GM18867 (cell line): ENCODE measurements at regions not wholly inside any gene's neighbourhood (a gene's known extent, or its start where the extent isn't known, plus 50 kb on each side); places are given as distances from the start of the nearest gene placed in this dataset.

Source experiments
- ATAC-seq: cut with Tn5 transposase; IDR thresholded peaks from one replicate; pipeline ENCODE4 v1.9.1; 2021; ENCODE audit warnings: mild to moderate bottlenecking, moderate library complexity; ENCODE audit not compliant: unreplicated experiment

- ATAC-seq, result no peak
Observed at GRCh38 chr20:39547546-39548408, 585.6 kb downstream of the DHX35 start.

GRCh38 chr20:39541136-39541803, 579.1 kb downstream of the DHX35 start:
- ATAC-seq, result no peak

- no peak for ATAC-seq
Observed at GRCh38 chr20:39538317-39538716, 576.2 kb downstream of the DHX35 start.

GRCh38 chr20:39535301-39535700, 573.2 kb downstream of the DHX35 start:
- no peak for ATAC-seq

DNA sequence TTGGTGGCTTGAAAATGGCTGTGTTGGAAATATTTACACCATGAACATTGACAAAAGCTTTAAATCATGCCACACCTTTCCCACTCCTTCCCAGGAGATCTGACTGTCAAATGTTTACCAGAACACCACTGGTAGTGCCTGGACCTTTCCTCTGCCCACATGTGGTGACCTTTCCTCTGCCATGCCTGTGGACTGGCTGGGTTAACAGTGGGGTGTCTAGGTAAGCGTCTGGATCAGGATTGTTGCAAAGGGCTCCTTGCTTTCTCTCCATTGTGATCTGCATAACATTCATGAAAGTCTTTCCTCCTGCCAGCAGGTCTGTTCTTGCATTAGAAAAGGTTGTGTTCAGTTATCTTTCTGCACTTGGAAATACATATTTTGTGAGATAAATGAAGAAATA, 572.7 kb downstream of the DHX35 start:
- no peak for ATAC-seq

- ATAC-seq, result no peak
Observed at GRCh38 chr20:39533858-39534257, 571.7 kb downstream of the DHX35 start.

DNA sequence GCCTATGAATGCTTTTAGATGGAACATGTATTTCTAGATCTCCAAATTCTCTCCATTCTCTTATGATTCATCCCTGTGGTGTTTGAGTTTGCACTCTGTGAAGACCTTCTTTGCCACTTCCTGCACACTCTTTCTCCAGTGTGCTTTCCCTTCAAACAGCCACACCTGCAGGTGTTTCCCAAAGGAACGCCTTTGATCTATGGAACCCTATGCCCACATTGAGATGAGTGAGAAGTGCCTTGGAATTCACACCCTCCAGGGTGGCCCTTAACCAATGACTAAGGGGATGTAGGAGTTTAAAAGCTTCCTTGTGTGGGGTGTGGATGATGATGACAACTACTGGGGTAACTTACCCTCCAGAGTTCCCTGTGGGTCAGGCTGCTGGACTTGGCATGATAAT, 570.1 kb downstream of the DHX35 start:
- ATAC-seq, result no peak

GRCh38 chr20:39528436-39528835, 566.3 kb downstream of the DHX35 start:
- no peak for ATAC-seq

GRCh38 chr20:39524371-39524911, 562.3 kb downstream of the DHX35 start:
- no peak for ATAC-seq

GRCh38 chr20:39523405-39523804, 561.3 kb downstream of the DHX35 start:
- ATAC-seq, result no peak

DNA sequence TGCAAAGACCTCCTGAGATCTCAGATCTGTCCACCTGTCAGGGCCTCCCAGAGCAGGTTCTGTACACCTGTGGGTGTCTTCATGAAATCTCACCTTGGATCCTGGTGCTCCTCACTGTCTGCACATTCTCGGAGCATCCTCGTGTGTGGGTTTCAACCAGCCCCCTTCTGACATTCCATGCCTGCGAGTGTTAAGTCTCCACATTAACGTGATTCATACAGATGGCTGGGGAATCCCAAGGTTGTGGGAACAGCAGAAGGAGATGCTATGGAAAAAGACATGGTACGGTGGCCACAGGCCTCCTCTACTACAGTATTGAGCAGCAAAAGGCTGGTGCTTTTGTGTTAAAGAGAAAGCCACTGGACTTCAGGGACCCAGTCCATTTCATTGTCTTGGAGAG, 556.5 kb downstream of the DHX35 start:
- ATAC-seq, result no peak

- no peak for ATAC-seq
Observed at GRCh38 chr20:39516964-39517363, 554.8 kb downstream of the DHX35 start.

DNA sequence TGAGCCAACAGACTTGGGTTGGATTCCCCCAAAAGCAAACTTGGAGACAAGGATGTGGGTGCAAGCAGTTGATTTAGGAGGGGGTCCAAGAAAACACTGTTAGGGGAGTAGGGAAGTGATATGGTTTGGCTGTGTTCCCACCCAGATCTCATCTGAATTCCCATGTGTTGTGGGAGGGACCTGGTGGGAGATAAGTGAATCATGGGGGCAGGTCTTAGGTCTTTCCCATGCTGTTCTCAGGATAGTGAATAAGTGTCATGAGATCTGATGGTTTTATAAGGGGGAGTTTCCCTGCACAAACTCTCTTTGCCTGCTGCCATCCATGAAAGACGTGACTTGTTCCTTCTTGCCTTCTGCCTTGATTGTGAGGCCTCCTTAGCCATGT, 542.6 kb downstream of the DHX35 start:
- ATAC-seq, result no peak

DNA sequence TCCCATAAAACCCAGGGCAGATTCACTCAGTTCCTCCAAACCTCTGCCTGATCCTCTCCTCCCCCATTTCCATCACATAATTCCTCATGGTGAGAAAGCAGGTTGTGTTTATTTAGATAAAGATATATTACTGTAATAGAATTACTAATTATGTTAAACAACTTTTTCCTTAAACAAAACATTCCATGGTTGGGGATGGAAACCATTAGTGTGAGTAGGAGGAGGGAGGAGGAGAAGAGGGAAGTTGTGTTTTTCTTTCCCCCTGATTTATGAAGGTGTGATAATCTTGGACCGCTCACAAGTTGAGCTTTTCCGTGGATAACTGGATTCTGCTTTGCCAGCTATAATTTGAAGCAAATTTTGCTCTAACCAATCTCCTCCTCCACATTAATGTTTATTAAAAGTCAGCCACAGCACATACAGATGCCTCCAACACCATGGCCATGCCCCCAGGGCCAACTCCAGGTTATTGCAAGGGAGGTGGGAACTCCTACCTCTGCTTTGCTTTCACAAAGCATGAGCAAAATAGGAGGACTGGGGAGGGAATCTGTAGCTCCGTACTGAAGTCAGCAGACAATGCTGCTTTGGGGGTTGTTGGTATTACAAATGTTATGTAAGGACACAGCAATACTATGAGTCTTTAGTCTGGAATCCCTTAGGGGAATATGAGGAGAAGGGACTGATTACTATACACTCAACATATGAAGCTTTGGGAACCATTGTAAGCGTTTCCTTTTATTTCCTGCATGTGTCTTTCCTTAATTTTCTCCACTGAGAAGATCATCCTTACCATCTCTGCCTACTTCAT, 542.0 kb downstream of the DHX35 start:
- no peak for ATAC-seq

GRCh38 chr20:39492223-39492797, 530.2 kb downstream of the DHX35 start:
- ATAC-seq, result no peak

DNA sequence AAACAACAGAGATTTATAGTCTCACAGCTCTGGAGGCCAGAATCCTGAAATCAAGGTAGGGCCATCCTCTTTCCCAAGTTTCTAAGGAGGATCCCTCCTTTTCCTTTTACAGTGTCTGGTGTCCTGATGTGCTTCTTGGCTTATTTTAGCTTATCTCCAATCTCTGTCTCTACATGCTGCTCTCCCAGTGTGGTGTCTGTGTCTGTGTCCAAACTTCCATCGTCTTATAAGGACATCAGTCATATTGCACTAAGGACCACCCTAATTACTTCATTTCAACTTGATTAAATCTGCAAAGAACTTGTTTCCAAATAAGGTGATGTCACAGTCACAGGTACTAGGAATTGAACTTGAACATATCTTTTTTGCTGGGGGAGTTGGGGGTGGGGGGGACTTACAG, 529.6 kb downstream of the DHX35 start:
- no peak for ATAC-seq

- ATAC-seq, result no peak
Observed at GRCh38 chr20:39489986-39490560, 527.9 kb downstream of the DHX35 start.

DNA sequence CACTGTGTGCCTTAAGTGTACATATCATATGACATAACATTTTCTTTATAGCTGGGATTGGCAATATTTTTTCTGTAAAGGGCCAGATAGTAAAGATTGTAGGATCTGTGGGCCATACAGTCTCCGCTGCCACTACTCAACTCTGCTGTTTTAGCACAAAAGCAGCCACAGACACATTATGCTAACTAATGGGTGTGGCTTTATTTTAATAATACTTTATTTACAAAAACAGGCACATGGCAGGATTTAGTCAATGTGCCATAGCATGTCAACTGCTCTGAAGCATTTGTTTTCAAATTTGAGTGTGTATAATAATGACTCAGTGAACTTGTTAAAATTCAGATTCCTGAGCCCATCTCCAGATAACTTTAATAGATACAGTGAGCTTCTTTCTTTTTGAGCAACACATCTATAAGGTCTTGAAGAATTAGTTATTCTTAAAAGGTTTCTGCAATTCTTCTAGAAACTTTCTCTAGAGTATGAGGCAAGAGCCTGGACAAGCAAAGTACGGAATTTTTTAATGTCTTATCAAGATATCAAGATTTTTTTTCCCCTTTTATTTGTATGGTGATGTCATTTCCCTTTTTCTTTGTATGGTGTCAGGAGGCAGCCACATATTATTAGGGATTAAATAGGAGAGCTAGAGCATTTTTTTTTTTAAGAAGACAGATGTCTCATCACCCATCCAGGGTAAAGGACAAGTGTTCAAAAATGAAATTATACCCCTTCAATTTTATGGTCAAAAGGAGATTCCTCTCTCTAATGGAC, 518.3 kb downstream of the DHX35 start:
- ATAC-seq, result no peak

- no peak for ATAC-seq
Observed at GRCh38 chr20:39479196-39479810, 517.2 kb downstream of the DHX35 start.
